CD14-positive monocyte (primary cell): ENCODE measurements at regions not wholly inside any gene's neighbourhood (a gene's known extent, or its start where the extent isn't known, plus 50 kb on each side); places are given as distances from the start of the nearest gene placed in this dataset.

Experiments used
- DNase-seq, 3 donors: peaks; one replicate each; pipeline ENCODE4 v3.0.0-alpha.2; 2011 to 2022
- H2AFZ ChIP-seq: 2 replicates; pipeline ENCODE4 v1.6.0; 2012; ENCODE audit warnings: mild to moderate bottlenecking, low read depth, low read length, inconsistent platforms; ENCODE audit not compliant: insufficient read depth, poor library complexity, severe bottlenecking
- H3K27ac ChIP-seq, 2 donors: 1 replicate in 1 of 2; 2 replicates in 1 of 2; pipeline ENCODE4 v1.5.1; 2012 to 2013; ENCODE audit warnings: low read length in 2 of 2, control low read depth in 1 of 2, inconsistent platforms in 1 of 2, low read depth in 1 of 2, mild to moderate bottlenecking in 1 of 2
- H3K27me3 ChIP-seq, 2 donors: one replicate each; pipeline versions ENCODE4 v1.6.0 to v1.6.1; 2011 to 2013; ENCODE audit warnings: low read length in 2 of 2; ENCODE audit not compliant: control insufficient read depth in 2 of 2, insufficient read depth in 2 of 2
- H3K36me3 ChIP-seq, 2 donors: replicated peaks in 1 of 2; 1 replicate in 1 of 2; 2 replicates in 1 of 2; pipeline versions ENCODE4 v1.5.1 to v1.6.1; 2012 to 2013; ENCODE audit warnings: low read length in 2 of 2, control low read depth in 1 of 2, inconsistent platforms in 1 of 2, mild to moderate bottlenecking in 1 of 2; ENCODE audit not compliant: insufficient read depth in 2 of 2, control insufficient read depth in 1 of 2
- H3K4me1 ChIP-seq, 2 donors: 1 replicate in 1 of 2; 2 replicates in 1 of 2; pipeline versions ENCODE4 v1.5.1 to v1.6.1; 2012 to 2013; ENCODE audit warnings: low read length in 2 of 2, control low read depth in 1 of 2, inconsistent platforms in 1 of 2, mild to moderate bottlenecking in 1 of 2, moderate library complexity in 1 of 2; ENCODE audit not compliant: insufficient read depth in 2 of 2, control insufficient read depth in 1 of 2
- H3K4me2 ChIP-seq: replicated peaks from 2 replicates; pipeline ENCODE3; 2012; ENCODE audit warnings: low read length, moderate library complexity, mild to moderate bottlenecking; ENCODE audit not compliant: poor library complexity, severe bottlenecking; ENCODE audit errors: extremely low read depth
- H3K4me3 ChIP-seq, 3 experiments: fragments of 200-600 bp in 1 of 3; sonication (generic) in 1 of 3; replicated peaks in 1 of 3; 1 replicate in 2 of 3; 2 replicates in 1 of 3; pipeline ENCODE4 v1.5.1; 2011 to 2013; ENCODE audit warnings: low read length in 3 of 3, mild to moderate bottlenecking in 3 of 3, control low read depth in 2 of 3, low read depth in 2 of 3, inconsistent platforms in 1 of 3, moderate library complexity in 1 of 3
- H3K79me2 ChIP-seq: 2 replicates; pipeline ENCODE4 v1.6.0; 2012; ENCODE audit warnings: mild to moderate bottlenecking, control low read depth, inconsistent platforms, low read length, moderate library complexity; ENCODE audit not compliant: insufficient read depth
- H3K9ac ChIP-seq: 2 replicates; pipeline ENCODE4 v1.6.0; 2017; ENCODE audit warnings: low read length, mild to moderate bottlenecking; ENCODE audit not compliant: insufficient read depth, poor library complexity, severe bottlenecking
- H3K9me3 ChIP-seq, 2 donors: replicated peaks in 1 of 2; 1 replicate in 1 of 2; 2 replicates in 1 of 2; pipeline versions ENCODE4 v1.5.1 to v1.6.1; 2012 to 2013; ENCODE audit warnings: low read length in 2 of 2, control low read depth in 1 of 2; ENCODE audit not compliant: control insufficient read depth in 1 of 2, insufficient read depth in 1 of 2
- H4K20me1 ChIP-seq: 2 replicates; pipeline ENCODE4 v1.6.0; 2012; ENCODE audit warnings: mild to moderate bottlenecking, low read length, control low read depth, moderate library complexity; ENCODE audit not compliant: insufficient read depth
- H3K27ac Mint-ChIP-seq, 7 donors: one replicate each; pipeline ENCODE4 v1.8.0; 2020; ENCODE audit warnings: mild to moderate bottlenecking in 7 of 7, mixed read lengths in 7 of 7, moderate library complexity in 6 of 7, inconsistent platforms in 2 of 7
- H3K27me3 Mint-ChIP-seq, 3 donors: one replicate each; pipeline ENCODE4 v1.8.0; 2021 to 2022; ENCODE audit warnings: low read depth in 3 of 3, mild to moderate bottlenecking in 3 of 3, mixed read lengths in 3 of 3, moderate library complexity in 3 of 3, inconsistent platforms in 1 of 3
- H3K36me3 Mint-ChIP-seq, 2 donors: one replicate each; pipeline ENCODE4 v1.8.0; 2020; ENCODE audit warnings: mixed read lengths in 2 of 2, inconsistent platforms in 1 of 2, mild to moderate bottlenecking in 1 of 2
- H3K4me1 Mint-ChIP-seq: one replicate; pipeline ENCODE4 v1.8.0; 2020; ENCODE audit warnings: mild to moderate bottlenecking, mixed read lengths
- H3K4me3 Mint-ChIP-seq, 2 donors: one replicate each; pipeline ENCODE4 v1.8.0; 2020; ENCODE audit warnings: mild to moderate bottlenecking in 2 of 2, mixed read lengths in 2 of 2, moderate library complexity in 1 of 2
- H3K9me3 Mint-ChIP-seq, 7 donors: one replicate each; pipeline ENCODE4 v1.8.0; 2020 to 2022; ENCODE audit warnings: mixed read lengths in 7 of 7, mild to moderate bottlenecking in 6 of 7, moderate library complexity in 6 of 7, inconsistent platforms in 2 of 7
- WGBS: methylation state at CpG from one replicate; pipeline ENCODE4 v1.1.5; 2013; ENCODE audit warnings: missing lambda C conversion rate; ENCODE audit not compliant: insufficient coverage; 5-methylcytosine and 5-hydroxymethylcytosine counted together
- intact Hi-C, 2 donors: fragments of 100-400 bp; cut with micrococcal nuclease; formaldehyde crosslinking; loops; one replicate each; pipeline versions ENCODE4 v1.15.0 to v1.15.1; 2023
- TF ChIP-seq, protein P1 (sequence below): fragments of 200-600 bp; IDR thresholded peaks from one replicate; pipeline ENCODE4 v1.8.0; 2022; ENCODE audit warnings: antibody characterized with exemption, mild to moderate bottlenecking

GRCh38 chr5:118007262-118007661, 981.1 kb downstream of the DTWD2 start:
- no peak overlapping the region for H3K4me3 Mint-ChIP-seq

DNA sequence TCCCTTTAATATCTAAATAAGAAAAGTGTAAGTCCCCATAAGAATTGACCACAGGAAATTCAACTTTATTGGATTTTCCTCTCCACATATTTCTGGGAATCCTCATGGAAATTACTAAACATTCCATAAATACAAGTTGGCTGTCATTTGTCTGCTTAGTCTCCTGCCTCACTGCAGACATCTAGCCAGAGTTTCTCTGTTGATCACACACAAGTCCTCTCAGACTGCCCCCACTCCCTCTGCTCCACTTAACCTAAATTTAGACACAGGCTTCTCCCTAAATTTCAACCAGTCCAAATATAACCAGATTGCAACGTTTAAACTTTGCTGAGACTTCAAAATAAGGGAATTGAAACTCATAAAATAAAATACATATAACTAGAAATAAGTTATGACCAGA, 982.1 kb downstream of the DTWD2 start:
- intact Hi-C loops: no loop called here
- H3K4me3 Mint-ChIP-seq: no peak overlapping the region
- H3K9me3 Mint-ChIP-seq: peaks cover 0 to 2% (median 0%) of the 10 kb centered on the region in 7 donors
- WGBS: no CpG with 5 or more reads among the region's 1 CpG
- no peaks in the 10 kb centered on the region for H3K36me3 Mint-ChIP-seq
- no peaks in the 10 kb centered on the region for H3K9me3 ChIP-seq
- H3K27me3 Mint-ChIP-seq: peaks cover 0 to 3% (median 0%) of the 10 kb centered on the region in 3 donors
- H3K27ac ChIP-seq: no peak overlapping the region
- H4K20me1 ChIP-seq: no peaks in the 10 kb centered on the region
- no peak overlapping the region for H2AFZ ChIP-seq
- H3K9ac ChIP-seq: no peak overlapping the region
- no peak overlapping the region for H3K4me2 ChIP-seq
- peaks cover 3% of the 10 kb centered on the region for H3K4me1 Mint-ChIP-seq
- no peaks in the 10 kb centered on the region for H3K4me1 ChIP-seq
- H3K36me3 ChIP-seq: no peaks in the 10 kb centered on the region
- TF ChIP-seq, protein P1, sequence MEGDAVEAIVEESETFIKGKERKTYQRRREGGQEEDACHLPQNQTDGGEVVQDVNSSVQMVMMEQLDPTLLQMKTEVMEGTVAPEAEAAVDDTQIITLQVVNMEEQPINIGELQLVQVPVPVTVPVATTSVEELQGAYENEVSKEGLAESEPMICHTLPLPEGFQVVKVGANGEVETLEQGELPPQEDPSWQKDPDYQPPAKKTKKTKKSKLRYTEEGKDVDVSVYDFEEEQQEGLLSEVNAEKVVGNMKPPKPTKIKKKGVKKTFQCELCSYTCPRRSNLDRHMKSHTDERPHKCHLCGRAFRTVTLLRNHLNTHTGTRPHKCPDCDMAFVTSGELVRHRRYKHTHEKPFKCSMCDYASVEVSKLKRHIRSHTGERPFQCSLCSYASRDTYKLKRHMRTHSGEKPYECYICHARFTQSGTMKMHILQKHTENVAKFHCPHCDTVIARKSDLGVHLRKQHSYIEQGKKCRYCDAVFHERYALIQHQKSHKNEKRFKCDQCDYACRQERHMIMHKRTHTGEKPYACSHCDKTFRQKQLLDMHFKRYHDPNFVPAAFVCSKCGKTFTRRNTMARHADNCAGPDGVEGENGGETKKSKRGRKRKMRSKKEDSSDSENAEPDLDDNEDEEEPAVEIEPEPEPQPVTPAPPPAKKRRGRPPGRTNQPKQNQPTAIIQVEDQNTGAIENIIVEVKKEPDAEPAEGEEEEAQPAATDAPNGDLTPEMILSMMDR: no peak
- H3K4me3 ChIP-seq: no peak overlapping the region
- no peak overlapping the region for H3K27ac Mint-ChIP-seq
- no peaks in the 10 kb centered on the region for H3K79me2 ChIP-seq
- H3K27me3 ChIP-seq: no peaks in the 10 kb centered on the region
- DNase-seq: no peak

More at GRCh38 chr5:118007262-118007661, 981.1 kb downstream of the DTWD2 start:
- Mint-ChIP-seq H3K27ac (no peak overlapping the region), H3K36me3 (no peaks in the 10 kb centered on the region), H3K9me3 (peaks cover 0 to 2% (median 0%) of the 10 kb centered on the region in 7 donors), H3K4me1 (peaks cover 3% of the 10 kb centered on the region), H3K27me3 (peaks cover 0 to 3% (median 0%) of the 10 kb centered on the region in 3 donors)
- Histone ChIP-seq H2AFZ (no peak overlapping the region), H3K9ac (no peak overlapping the region), H3K36me3 (no peaks in the 10 kb centered on the region), H3K27me3 (no peaks in the 10 kb centered on the region), H3K79me2 (no peaks in the 10 kb centered on the region), H3K9me3 (no peaks in the 10 kb centered on the region), H4K20me1 (no peaks in the 10 kb centered on the region), H3K4me1 (no peaks in the 10 kb centered on the region), H3K27ac (no peak overlapping the region), H3K4me2 (no peak overlapping the region), H3K4me3 (no peak overlapping the region)
- WGBS: no CpG with 5 or more reads among the region's 1 CpG
- intact Hi-C loops: no loop called here
- DNase-seq: no peak
- TF ChIP-seq, protein P1: no peak
